Smooth muscle cell (in vitro differentiated cells): ENCODE measurements at regions not wholly inside any gene's neighbourhood (a gene's known extent, or its start where the extent isn't known, plus 50 kb on each side); places are given as distances from the start of the nearest gene placed in this dataset.

Experiments used
- DNase-seq: peaks from one replicate; lab custom pipeline; 2025; ENCODE audit not compliant: unreplicated experiment; lab: John Stamatoyannopoulos, UW
- H2AFZ ChIP-seq: fragments of 200-600 bp; sonication (generic); 2 replicates; pipeline ENCODE4 v1.6.0; 2016; ENCODE audit warnings: antibody characterized with exemption, low read depth, mild to moderate bottlenecking
- H3F3A ChIP-seq: fragments of 200-600 bp; sonication (generic); 2 replicates; pipeline ENCODE4 v1.6.0; 2017; ENCODE audit warnings: antibody characterized with exemption, low read depth
- H3K27ac ChIP-seq: fragments of 200-600 bp; sonication (generic); 2 replicates; pipeline ENCODE4 v1.5.1; 2016; ENCODE audit warnings: low read depth, mild to moderate bottlenecking
- H3K27me3 ChIP-seq: fragments of 200-600 bp; sonication (generic); 2 replicates; pipeline ENCODE4 v1.6.1; 2016; ENCODE audit warnings: low read depth, mild to moderate bottlenecking
- H3K36me3 ChIP-seq: fragments of 200-600 bp; sonication (generic); 2 replicates; pipeline ENCODE4 v1.5.1; 2016; ENCODE audit warnings: low read depth
- H3K4me1 ChIP-seq: fragments of 200-600 bp; sonication (generic); 2 replicates; pipeline ENCODE4 v1.5.1; 2016; ENCODE audit warnings: low read depth
- H3K4me2 ChIP-seq: fragments of 200-600 bp; sonication (generic); 2 replicates; pipeline ENCODE4 v1.6.0; 2016; ENCODE audit warnings: mild to moderate bottlenecking
- H3K4me3 ChIP-seq: fragments of 200-600 bp; sonication (generic); 2 replicates; pipeline ENCODE4 v1.5.1; 2016; ENCODE audit warnings: mild to moderate bottlenecking
- H3K79me2 ChIP-seq: fragments of 200-600 bp; sonication (generic); 2 replicates; pipeline ENCODE4 v1.6.0; 2016; ENCODE audit warnings: low read depth, mild to moderate bottlenecking
- H3K9ac ChIP-seq: fragments of 200-600 bp; sonication (generic); 2 replicates; pipeline ENCODE4 v1.6.0; 2016; ENCODE audit warnings: low read depth
- H3K9me3 ChIP-seq: fragments of 200-600 bp; sonication (generic); replicated peaks from 2 replicates; pipeline ENCODE4 v1.5.1; 2016; ENCODE audit warnings: low read depth
- H4K20me1 ChIP-seq: fragments of 200-600 bp; sonication (generic); 2 replicates; pipeline ENCODE4 v1.6.0; 2016; ENCODE audit warnings: low read depth
- CTCF ChIP-seq: fragments of 200-600 bp; sonication (generic); IDR thresholded peaks from 2 replicates; pipeline ENCODE4 v1.5.1; 2017; ENCODE audit warnings: borderline replicate concordance, mild to moderate bottlenecking, antibody characterized with exemption; ENCODE audit not compliant: insufficient read depth, poor library complexity, severe bottlenecking
- WGBS: methylation state at CpG from one replicate; pipeline ENCODE4 v1.1.7; 2016; ENCODE audit warnings: low lambda C conversion rate; 5-methylcytosine and 5-hydroxymethylcytosine counted together

GRCh38 chr2:199130501-199130900 lies 327.2 kb downstream of the SATB2 start:
- H3K36me3 ChIP-seq = no peaks in the 10 kb centered on the region
- no peak for TF ChIP-seq CTCF
- no peak overlapping the region for H3K4me3 ChIP-seq
- H3K9me3 ChIP-seq = no peaks in the 10 kb centered on the region
- no peak overlapping the region for H3K27ac ChIP-seq
- H2AFZ ChIP-seq = no peak overlapping the region
- no peaks in the 10 kb centered on the region for H4K20me1 ChIP-seq
- no peaks in the 10 kb centered on the region for H3F3A ChIP-seq
- no peak for DNase-seq
- H3K27me3 ChIP-seq = no peaks in the 10 kb centered on the region
- H3K4me2 ChIP-seq = no peak overlapping the region
- H3K4me1 ChIP-seq = no peaks in the 10 kb centered on the region
- WGBS = 64% methylated on average over 3 of the region's 3 CpGs
- H3K79me2 ChIP-seq = no peaks in the 10 kb centered on the region
- no peak overlapping the region for H3K9ac ChIP-seq

- no peaks in the 10 kb centered on the region for H3F3A ChIP-seq
- H3K4me2 ChIP-seq = no peak overlapping the region
- H3K9ac ChIP-seq = no peak overlapping the region
- no peaks in the 10 kb centered on the region for H3K27me3 ChIP-seq
- H3K27ac ChIP-seq = no peak overlapping the region
- no peak for TF ChIP-seq CTCF
- H4K20me1 ChIP-seq = no peaks in the 10 kb centered on the region
- 88% methylated on average over 3 of the region's 3 CpGs for WGBS
- no peaks in the 10 kb centered on the region for H3K9me3 ChIP-seq
- no peaks in the 10 kb centered on the region for H3K4me1 ChIP-seq
- no peak overlapping the region for H3K4me3 ChIP-seq
- H3K36me3 ChIP-seq = no peaks in the 10 kb centered on the region
- DNase-seq = no peak
- H3K79me2 ChIP-seq = no peaks in the 10 kb centered on the region
- H2AFZ ChIP-seq = no peak overlapping the region
These were observed 329.1 kb downstream of the SATB2 start for GRCh38 chr2:199128476-199129229.

- no peak for DNase-seq
- H3K9ac ChIP-seq = no peak overlapping the region
- H3K9me3 ChIP-seq = no peaks in the 10 kb centered on the region
- H3K27me3 ChIP-seq = no peaks in the 10 kb centered on the region
- H3K27ac ChIP-seq = no peak overlapping the region
- H3K4me3 ChIP-seq = no peak overlapping the region
- no peaks in the 10 kb centered on the region for H3K36me3 ChIP-seq
- H3K79me2 ChIP-seq = no peaks in the 10 kb centered on the region
- 96% methylated on average over 5 of the region's 5 CpGs for WGBS
- H3F3A ChIP-seq = no peaks in the 10 kb centered on the region
- no peaks in the 10 kb centered on the region for H3K4me1 ChIP-seq
- no peak overlapping the region for H3K4me2 ChIP-seq
- TF ChIP-seq CTCF = no peak
- no peak overlapping the region for H2AFZ ChIP-seq
- H4K20me1 ChIP-seq = no peaks in the 10 kb centered on the region
These were observed 337.9 kb downstream of the SATB2 start for GRCh38 chr2:199119796-199120195.

- Histone ChIP-seq H3K27me3 (no peaks in the 10 kb centered on the region), H3K27ac (no peak overlapping the region), H3K79me2 (no peaks in the 10 kb centered on the region), H3K4me2 (no peak overlapping the region), H3F3A (no peaks in the 10 kb centered on the region), H3K9me3 (no peaks in the 10 kb centered on the region), H3K4me1 (no peaks in the 10 kb centered on the region), H3K9ac (no peak overlapping the region), H2AFZ (no peak overlapping the region), H3K36me3 (no peaks in the 10 kb centered on the region), H3K4me3 (no peak overlapping the region), H4K20me1 (no peaks in the 10 kb centered on the region)
- WGBS = 77% methylated on average over 3 of the region's 3 CpGs
- no peak for DNase-seq
- TF ChIP-seq CTCF = no peak
These were observed 339.0 kb downstream of the SATB2 start for GRCh38 chr2:199118673-199119112.
